Kidney epithelial cell (primary cell): ENCODE measurements at regions not wholly inside any gene's neighbourhood (a gene's known extent, or its start where the extent isn't known, plus 50 kb on each side); places are given as distances from the start of the nearest gene placed in this dataset.
"Not testable (repeated sequence)": the region's sequence is repeated elsewhere in the genome, so short reads cannot be mapped to it uniquely, and the experiment has no call there.

ENCODE experiments used
- DNase-seq: peaks from one replicate; pipeline ENCODE4 v3.0.0-alpha.2; 2010; ENCODE audit warnings: low read depth
- H3K27me3 ChIP-seq: 2 replicates; pipeline ENCODE4 v1.6.0; 2011; ENCODE audit warnings: low read length; ENCODE audit not compliant: control insufficient read depth, insufficient read depth
- H3K36me3 ChIP-seq: 2 replicates; pipeline ENCODE4 v1.5.1; 2011; ENCODE audit warnings: low read length; ENCODE audit not compliant: control insufficient read depth, insufficient read depth
- H3K4me3 ChIP-seq: 2 replicates; pipeline ENCODE4 v1.5.1; 2011; ENCODE audit warnings: low read depth, mild to moderate bottlenecking, control low read depth, low read length

- not testable (repeated sequence) for H3K36me3 ChIP-seq, H3K4me3 ChIP-seq, H3K27me3 ChIP-seq, DNase-seq
These were observed 193.2 kb downstream of the POTED start for GRCh38 chr21:13802757-13803156.
